Psoas muscle (tissue), 7 donors: ENCODE measurements at regions not wholly inside any gene's neighbourhood (a gene's known extent, or its start where the extent isn't known, plus 50 kb on each side); places are given as distances from the start of the nearest gene placed in this dataset.

Source experiments
- ATAC-seq, 4 donors: fragments of 200-7000 bp; cut with Tn5 transposase; one replicate each; pipeline ENCODE4 v1.9.1; 2020; ENCODE audit warnings: moderate library complexity in 3 of 4, mild to moderate bottlenecking in 2 of 4
- DNase-seq, 2 donors: peaks; one replicate each; pipeline ENCODE4 v3.0.0-alpha.2; 2020
- H3K27ac ChIP-seq: fragments of 200-600 bp; one replicate; pipeline ENCODE4 v1.8.0; 2022
- H3K27me3 ChIP-seq, 3 donors: fragments of 200-600 bp in 1 of 3; one replicate each; pipeline versions ENCODE4 v1.6.1 to v1.8.0; 2013 to 2022; ENCODE audit warnings: low read length in 2 of 3, mild to moderate bottlenecking in 2 of 3, moderate library complexity in 1 of 3; ENCODE audit not compliant: insufficient read depth in 3 of 3
- H3K36me3 ChIP-seq, 2 donors: fragments of 200-600 bp in 1 of 2; one replicate each; pipeline versions ENCODE4 v1.6.1 to v1.8.0; 2013 to 2022; ENCODE audit warnings: low read depth in 1 of 2, mild to moderate bottlenecking in 1 of 2, moderate library complexity in 1 of 2; ENCODE audit not compliant: insufficient read depth in 1 of 2
- H3K4me1 ChIP-seq: fragments of 200-600 bp; one replicate; pipeline ENCODE4 v1.8.0; 2022
- H3K4me3 ChIP-seq: fragments of 200-600 bp; one replicate; pipeline ENCODE4 v1.8.0; 2022; ENCODE audit warnings: mild to moderate bottlenecking
- H3K9me3 ChIP-seq: fragments of 200-600 bp; one replicate; pipeline ENCODE4 v1.8.0; 2022
- CTCF ChIP-seq: fragments of 200-600 bp; IDR thresholded peaks from one replicate; pipeline ENCODE4 v1.8.0; 2022; ENCODE audit warnings: antibody characterized with exemption
- WGBS, 3 donors: extraction: QIAGEN DNeasy Blood & Tissue Kit; methylation state at CpG; one replicate each; pipeline versions ENCODE4 v1.1.6 to v1.1.7; 2013; 5-methylcytosine and 5-hydroxymethylcytosine counted together
- intact Hi-C, 2 donors: fragments of 100-400 bp; cut with DNase I; formaldehyde crosslinking; loops; one replicate each; pipeline versions ENCODE4 v1.11.0 to v1.14.2; 2022
- donor health status: healthy with polysubstance abuse.
- donor health status: DM: no; HTN: no; CAD: no; lungs with moderate emphysema.
- donor health status: Bipolar disorder and iron deficiency.
- donor health status: healthy.
- donor health status: DM: yes; HTN: yes; CAD: no.
- donor health status: DM: no; HTN: no; CAD: no.
- donor health status: DM: yes; HTN: yes; CAD: no.

GRCh38 chr20:39871013-39871412, 818.0 kb downstream of the MAFB start:
- TF ChIP-seq CTCF: no peak
- 11 to 48% (median 20%) methylated on average over 1 of the region's 1 CpG for WGBS, 3 donors
- ATAC-seq (no peak), DNase-seq (no peak)
- Histone ChIP-seq H3K27ac (no peak overlapping the region), H3K36me3 (no peaks in the 10 kb centered on the region), H3K27me3 (no peaks in the 10 kb centered on the region), H3K4me3 (no peak overlapping the region), H3K9me3 (no peaks in the 10 kb centered on the region), H3K4me1 (no peaks in the 10 kb centered on the region)
- intact Hi-C loops: loop anchor here (5.0 to 10.0 kb wide), 2 partner anchors 599 to 606 kb away; no protein-coding TSS in a partner anchor

- intact Hi-C loops: no loop called here
- H3K27me3 ChIP-seq: no peaks in the 10 kb centered on the region
Measured at GRCh38 chr20:39865446-39865845, 823.6 kb downstream of the MAFB start.

GRCh38 chr20:39862470-39862891, 826.6 kb downstream of the MAFB start:
- no peak overlapping the region for H3K27ac ChIP-seq
- intact Hi-C loops: no loop called here
- H3K4me3 ChIP-seq: no peak overlapping the region
- DNase-seq (no peak), ATAC-seq (no peak)
- no peaks in the 10 kb centered on the region for H3K36me3 ChIP-seq
- no peaks in the 10 kb centered on the region for H3K27me3 ChIP-seq
- 50 to 69% (median 57%) methylated on average over 4 of the region's 4 CpGs for WGBS, 3 donors
- H3K4me1 ChIP-seq: no peaks in the 10 kb centered on the region
- TF ChIP-seq CTCF: no peak
- no peaks in the 10 kb centered on the region for H3K9me3 ChIP-seq

More at GRCh38 chr20:39865446-39865845, 823.6 kb downstream of the MAFB start:
- 95 to 100% (median 96%) methylated on average over 2 of the region's 2 CpGs for WGBS, 3 donors
- Histone ChIP-seq H3K27ac (no peak overlapping the region), H3K9me3 (no peaks in the 10 kb centered on the region), H3K36me3 (no peaks in the 10 kb centered on the region), H3K4me1 (no peaks in the 10 kb centered on the region), H3K4me3 (no peak overlapping the region)
- no peak for TF ChIP-seq CTCF
- no peak for ATAC-seq
- DNase-seq: no peak

- DNase-seq (no peak), ATAC-seq (peak in 2 of 4 donors; percentile 53 to 59)
- no peak for TF ChIP-seq CTCF
- H3K4me3 ChIP-seq: no peak overlapping the region
- intact Hi-C loops: no loop called here
- H3K27me3 ChIP-seq: no peaks in the 10 kb centered on the region
- WGBS, 3 donors: 80 to 95% (median 94%) methylated on average over 1 of the region's 1 CpG
- no peaks in the 10 kb centered on the region for H3K4me1 ChIP-seq
- H3K36me3 ChIP-seq: no peaks in the 10 kb centered on the region
- no peaks in the 10 kb centered on the region for H3K9me3 ChIP-seq
- H3K27ac ChIP-seq: no peak overlapping the region
Measured at GRCh38 chr20:39861381-39861780, 827.7 kb downstream of the MAFB start.

- Histone ChIP-seq H3K27ac (no peak overlapping the region), H3K27me3 (no peaks in the 10 kb centered on the region), H3K9me3 (no peaks in the 10 kb centered on the region), H3K4me3 (no peak overlapping the region), H3K4me1 (no peaks in the 10 kb centered on the region), H3K36me3 (no peaks in the 10 kb centered on the region)
- intact Hi-C loops: no loop called here
- no peak for TF ChIP-seq CTCF
- WGBS, 3 donors: 94 to 95% (median 94%) methylated on average over 1 of the region's 1 CpG
- ATAC-seq: no peak
- DNase-seq: no peak
Measured at GRCh38 chr20:39857835-39858234, 831.2 kb downstream of the MAFB start.
